Activated T-helper 17 cell treated with anti-CD3 and anti-CD28 coated beads, Interleukin-2, amount 50 U/mL, for 72 hours (primary cell): ENCODE measurements at regions not wholly inside any gene's neighbourhood (a gene's known extent, or its start where the extent isn't known, plus 50 kb on each side); places are given as distances from the start of the nearest gene placed in this dataset.

Source experiments
- ATAC-seq: fragments of 150-1000 bp; cut with Tn5 transposase; replicated peaks from 2 replicates; pipeline ENCODE4 v1.10.0; 2021; ENCODE audit warnings: mild to moderate bottlenecking, moderate library complexity
- H3K27ac Mint-ChIP-seq: one replicate; pipeline ENCODE4 v1.8.0; 2022; ENCODE audit warnings: mixed read lengths
- H3K27me3 Mint-ChIP-seq: one replicate; pipeline ENCODE4 v1.8.0; 2022; ENCODE audit warnings: mixed read lengths
- H3K36me3 Mint-ChIP-seq: one replicate; pipeline ENCODE4 v1.8.0; 2022; ENCODE audit warnings: low read depth, mild to moderate bottlenecking, mixed read lengths
- H3K4me1 Mint-ChIP-seq: one replicate; pipeline ENCODE4 v1.8.0; 2022; ENCODE audit warnings: mixed read lengths
- H3K4me3 Mint-ChIP-seq: one replicate; pipeline ENCODE4 v1.8.0; 2022; ENCODE audit warnings: mild to moderate bottlenecking, mixed read lengths
- H3K9me3 Mint-ChIP-seq: one replicate; pipeline ENCODE4 v1.8.0; 2022; ENCODE audit warnings: mixed read lengths

DNA sequence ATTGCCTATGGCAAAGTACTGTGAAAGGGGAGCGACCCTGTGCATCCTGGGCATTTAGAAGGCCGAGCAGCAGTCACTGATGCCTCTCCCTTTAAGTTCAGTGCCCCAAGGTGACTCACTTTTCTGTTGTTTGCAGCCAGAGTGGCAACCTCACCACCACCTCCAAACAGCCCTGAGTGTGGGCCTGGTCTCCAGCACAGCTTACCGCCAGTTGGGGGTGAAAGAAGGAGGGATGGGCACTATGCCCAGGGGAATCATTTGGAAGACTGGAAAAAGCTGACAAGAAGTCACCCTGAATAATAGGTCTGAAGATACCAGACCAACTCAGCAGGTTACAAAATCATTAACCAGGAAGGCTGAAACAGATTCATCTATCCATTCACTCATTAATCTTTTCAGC, 571.8 kb downstream of the EPHB1 start:
- no peaks in the 10 kb centered on the region for H3K36me3 Mint-ChIP-seq
- no peaks in the 10 kb centered on the region for H3K4me1 Mint-ChIP-seq
- no peak overlapping the region for H3K27ac Mint-ChIP-seq
- H3K27me3 Mint-ChIP-seq: no peaks in the 10 kb centered on the region
- no peak overlapping the region for H3K4me3 Mint-ChIP-seq
- no peaks in the 10 kb centered on the region for H3K9me3 Mint-ChIP-seq
- ATAC-seq: no peak

DNA sequence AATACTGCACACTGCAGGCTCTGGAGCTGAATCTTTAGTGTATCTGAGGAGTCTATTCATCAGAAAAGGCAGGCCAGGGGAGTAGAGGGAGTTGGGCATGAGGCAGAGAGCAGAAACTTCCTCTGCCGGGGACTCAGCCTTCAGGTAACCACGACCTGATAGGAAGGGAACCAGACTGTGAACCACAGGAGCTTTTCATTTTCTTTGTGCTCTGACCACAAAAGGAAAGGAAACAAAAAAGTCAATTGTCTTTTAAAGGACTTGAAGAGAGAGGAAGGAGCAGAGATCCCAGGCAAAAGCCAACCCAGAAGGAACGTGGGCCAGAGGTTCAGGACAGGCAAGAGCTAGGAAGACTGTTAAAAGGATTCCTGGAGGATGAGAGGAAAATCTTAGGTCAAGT, 573.3 kb downstream of the EPHB1 start:
- H3K36me3 Mint-ChIP-seq: no peaks in the 10 kb centered on the region
- no peak for ATAC-seq
- H3K27ac Mint-ChIP-seq: no peak overlapping the region
- H3K9me3 Mint-ChIP-seq: no peaks in the 10 kb centered on the region
- H3K4me3 Mint-ChIP-seq: no peak overlapping the region
- H3K27me3 Mint-ChIP-seq: no peaks in the 10 kb centered on the region
- H3K4me1 Mint-ChIP-seq: no peaks in the 10 kb centered on the region

DNA sequence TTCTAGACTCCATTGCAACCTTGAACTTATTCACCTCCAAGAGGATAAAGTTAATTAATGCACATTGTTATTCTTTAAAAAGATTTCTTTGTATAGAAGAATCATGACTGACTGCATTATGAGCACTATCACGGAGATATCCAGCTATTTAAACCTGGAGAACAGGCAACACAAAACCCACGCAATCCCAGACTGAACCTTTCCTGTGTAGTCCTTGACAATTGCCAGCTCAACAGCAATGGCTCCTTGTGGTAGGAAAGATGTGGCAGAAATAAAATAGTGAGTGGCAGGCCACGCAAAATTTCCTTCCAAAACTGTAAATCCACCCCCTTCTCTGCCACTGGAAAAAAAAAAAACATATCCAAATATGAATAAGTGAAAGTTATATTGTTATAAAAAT, 573.7 kb downstream of the EPHB1 start:
- Mint-ChIP-seq H3K4me3 (no peak overlapping the region), H3K27me3 (no peaks in the 10 kb centered on the region), H3K27ac (no peak overlapping the region), H3K9me3 (no peaks in the 10 kb centered on the region), H3K4me1 (no peaks in the 10 kb centered on the region), H3K36me3 (no peaks in the 10 kb centered on the region)
- ATAC-seq: no peak

DNA sequence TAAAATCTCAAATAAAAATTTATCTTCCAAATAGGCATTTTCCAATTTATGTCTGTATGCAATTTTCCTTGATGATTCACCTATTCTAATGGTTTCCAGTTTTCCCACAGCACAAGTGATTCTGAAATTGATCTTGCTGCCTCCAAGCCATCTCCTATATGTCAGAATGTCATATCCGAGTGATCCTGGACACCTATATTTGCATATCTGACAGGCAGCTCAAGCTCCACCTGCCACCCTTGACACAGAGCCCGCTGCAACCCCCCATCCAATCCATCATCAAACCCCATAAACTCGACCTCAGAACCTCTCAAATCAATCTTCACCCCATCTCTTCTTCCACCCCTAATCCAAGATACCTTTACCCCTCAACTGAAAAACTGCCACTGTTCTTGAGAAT, 579.5 kb downstream of the EPHB1 start:
- H3K27me3 Mint-ChIP-seq: no peaks in the 10 kb centered on the region
- ATAC-seq: no peak
- no peak overlapping the region for H3K27ac Mint-ChIP-seq
- no peaks in the 10 kb centered on the region for H3K36me3 Mint-ChIP-seq
- H3K4me3 Mint-ChIP-seq: no peak overlapping the region
- H3K9me3 Mint-ChIP-seq: peaks cover 2% of the 10 kb centered on the region
- no peaks in the 10 kb centered on the region for H3K4me1 Mint-ChIP-seq

DNA sequence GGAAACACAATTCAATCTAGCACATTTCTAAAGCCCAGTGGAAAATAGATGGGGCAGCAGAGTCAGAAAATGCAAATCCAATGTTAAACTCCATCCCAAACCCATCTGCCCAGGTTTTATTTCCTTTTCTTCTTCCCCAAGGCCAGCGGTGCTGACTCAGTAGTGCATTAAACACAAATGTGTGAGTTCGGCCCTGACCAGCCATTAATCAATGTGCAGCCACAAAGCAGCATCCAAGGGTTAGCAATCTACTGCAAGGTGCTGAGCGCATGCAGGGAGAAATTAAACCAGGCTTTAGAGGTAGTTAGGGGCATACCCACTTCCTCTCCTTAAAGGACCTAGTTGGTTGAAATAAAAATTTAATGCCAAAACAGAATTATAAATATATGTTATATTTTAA, 583.3 kb upstream of the PPP2R3A start:
- no peaks in the 10 kb centered on the region for H3K4me1 Mint-ChIP-seq
- H3K4me3 Mint-ChIP-seq: no peak overlapping the region
- H3K27me3 Mint-ChIP-seq: no peaks in the 10 kb centered on the region
- H3K36me3 Mint-ChIP-seq: no peaks in the 10 kb centered on the region
- no peak overlapping the region for H3K27ac Mint-ChIP-seq
- no peak for ATAC-seq
- H3K9me3 Mint-ChIP-seq: peaks cover 8% of the 10 kb centered on the region

DNA sequence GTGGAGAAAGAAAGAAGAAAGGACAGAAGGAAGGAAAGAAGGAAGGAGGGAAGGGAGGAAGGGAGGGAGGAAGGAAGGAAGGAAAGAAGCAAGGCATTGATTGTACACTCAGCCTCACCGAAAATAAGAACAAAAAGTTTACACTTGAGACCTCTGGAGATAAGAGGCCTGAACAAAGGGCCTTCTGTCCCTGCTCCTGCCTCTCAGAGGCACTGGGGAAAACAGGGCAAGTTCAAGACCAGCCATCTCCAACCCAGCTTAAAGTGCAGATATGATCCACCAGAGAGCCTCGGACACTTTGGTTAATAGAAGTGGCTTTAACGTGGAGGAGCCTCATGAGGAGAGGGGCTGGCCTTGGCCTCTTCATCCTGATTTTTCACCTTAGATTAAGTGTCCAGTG, 582.9 kb upstream of the PPP2R3A start:
- Mint-ChIP-seq H3K4me1 (no peaks in the 10 kb centered on the region), H3K27ac (no peak overlapping the region), H3K4me3 (no peak overlapping the region), H3K27me3 (no peaks in the 10 kb centered on the region), H3K9me3 (peaks cover 8% of the 10 kb centered on the region), H3K36me3 (no peaks in the 10 kb centered on the region)
- no peak for ATAC-seq

DNA sequence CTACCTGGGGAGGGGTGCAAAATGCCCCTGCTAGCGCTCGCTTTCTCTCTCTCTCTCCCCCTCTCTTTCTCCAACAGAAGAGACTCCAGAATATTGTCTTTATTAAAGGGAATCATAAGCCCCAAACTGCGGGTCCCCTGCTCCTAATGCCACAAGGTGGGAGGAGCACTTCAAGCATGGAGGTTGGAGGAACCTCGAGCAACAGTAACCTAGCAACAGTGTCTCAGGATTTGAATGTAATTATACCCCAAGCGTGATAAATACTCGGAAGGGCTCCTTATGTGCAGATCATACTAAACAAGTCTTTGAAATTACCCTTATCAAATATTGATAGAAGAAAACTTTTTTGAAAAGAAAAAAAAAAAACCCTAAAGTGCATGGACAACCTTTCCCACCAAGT, 582.2 kb upstream of the PPP2R3A start:
- H3K27ac Mint-ChIP-seq: no peak overlapping the region
- ATAC-seq: no peak
- no peaks in the 10 kb centered on the region for H3K36me3 Mint-ChIP-seq
- H3K27me3 Mint-ChIP-seq: no peaks in the 10 kb centered on the region
- no peaks in the 10 kb centered on the region for H3K4me1 Mint-ChIP-seq
- H3K9me3 Mint-ChIP-seq: peaks cover 8% of the 10 kb centered on the region
- H3K4me3 Mint-ChIP-seq: no peak overlapping the region

DNA sequence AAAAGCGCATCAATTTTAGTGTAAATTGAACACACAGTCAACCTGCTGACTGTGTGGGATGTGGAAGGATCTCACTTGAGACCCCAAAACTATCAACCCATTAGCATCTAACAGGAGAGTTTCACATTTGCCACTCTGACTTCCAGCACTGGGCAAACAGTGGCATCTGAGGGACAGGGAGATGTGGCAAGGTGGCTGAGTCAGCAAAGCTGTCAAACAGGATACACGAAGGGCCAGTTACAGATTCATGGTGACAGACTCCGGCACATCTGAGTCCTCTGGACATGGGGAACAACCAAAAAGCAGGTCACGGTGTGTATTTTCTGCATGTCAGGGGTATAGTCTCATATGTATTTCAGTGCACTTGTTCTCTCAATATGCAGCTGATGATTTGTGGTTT, 573.4 kb upstream of the PPP2R3A start:
- ATAC-seq: no peak
- no peaks in the 10 kb centered on the region for H3K4me1 Mint-ChIP-seq
- no peak overlapping the region for H3K27ac Mint-ChIP-seq
- H3K9me3 Mint-ChIP-seq: peaks cover 19% of the 10 kb centered on the region
- no peak overlapping the region for H3K4me3 Mint-ChIP-seq
- H3K27me3 Mint-ChIP-seq: no peaks in the 10 kb centered on the region
- no peaks in the 10 kb centered on the region for H3K36me3 Mint-ChIP-seq

DNA sequence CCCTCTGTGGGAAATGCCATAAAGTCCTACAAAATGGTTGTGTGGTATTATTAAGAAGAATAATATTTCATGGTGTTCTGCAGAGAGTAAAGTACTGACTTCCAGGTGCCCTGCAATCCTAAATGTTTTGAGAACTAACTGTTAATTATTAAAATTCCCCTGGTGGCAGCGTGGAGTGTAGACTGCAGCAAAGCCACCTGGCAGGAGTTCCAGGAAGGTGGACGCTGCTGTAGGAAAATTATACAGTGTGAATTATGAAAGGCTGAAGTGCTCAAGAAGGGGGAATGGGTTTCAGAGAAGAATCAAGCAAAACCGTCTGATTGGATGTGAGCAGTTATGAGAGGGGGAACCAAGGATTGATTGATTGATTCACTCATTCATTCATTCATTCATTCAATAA, 572.4 kb upstream of the PPP2R3A start:
- peaks cover 19% of the 10 kb centered on the region for H3K9me3 Mint-ChIP-seq
- H3K36me3 Mint-ChIP-seq: no peaks in the 10 kb centered on the region
- H3K27me3 Mint-ChIP-seq: no peaks in the 10 kb centered on the region
- no peak overlapping the region for H3K27ac Mint-ChIP-seq
- no peak for ATAC-seq
- H3K4me3 Mint-ChIP-seq: no peak overlapping the region
- no peaks in the 10 kb centered on the region for H3K4me1 Mint-ChIP-seq

DNA sequence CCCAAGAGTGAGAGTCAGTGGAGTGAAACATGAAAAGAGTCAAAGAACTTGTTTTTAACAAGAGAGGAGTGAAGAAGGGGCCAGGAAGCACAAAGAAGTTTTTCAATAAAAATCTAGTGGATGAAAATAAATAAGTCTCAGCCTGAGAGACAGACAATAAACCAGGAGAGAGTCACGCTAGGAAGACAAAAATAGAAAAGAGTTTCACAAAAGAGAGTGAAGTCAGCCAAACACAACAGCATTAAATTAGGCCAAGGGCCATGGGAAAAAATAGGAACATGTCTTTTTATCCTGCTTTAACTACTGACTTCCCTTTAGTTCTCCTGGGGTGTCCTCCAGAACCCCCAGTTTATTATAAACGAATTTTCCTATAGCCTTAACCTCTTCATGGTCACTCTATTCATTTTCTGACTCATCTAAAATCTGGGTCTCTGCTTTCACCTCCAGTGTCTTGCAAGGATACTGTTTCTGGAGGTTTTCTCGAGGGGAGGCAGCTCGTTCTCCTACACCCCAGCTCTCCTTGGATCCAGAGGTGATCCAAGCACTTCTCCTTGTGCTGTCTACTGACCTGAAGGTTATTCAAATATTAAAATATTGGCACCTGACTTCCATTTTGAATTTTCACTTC, 571.5 kb upstream of the PPP2R3A start:
- Mint-ChIP-seq H3K27me3 (no peaks in the 10 kb centered on the region), H3K4me1 (no peaks in the 10 kb centered on the region), H3K9me3 (peaks cover 14% of the 10 kb centered on the region), H3K4me3 (no peak overlapping the region), H3K36me3 (no peaks in the 10 kb centered on the region), H3K27ac (no peak overlapping the region)
- ATAC-seq: no peak

DNA sequence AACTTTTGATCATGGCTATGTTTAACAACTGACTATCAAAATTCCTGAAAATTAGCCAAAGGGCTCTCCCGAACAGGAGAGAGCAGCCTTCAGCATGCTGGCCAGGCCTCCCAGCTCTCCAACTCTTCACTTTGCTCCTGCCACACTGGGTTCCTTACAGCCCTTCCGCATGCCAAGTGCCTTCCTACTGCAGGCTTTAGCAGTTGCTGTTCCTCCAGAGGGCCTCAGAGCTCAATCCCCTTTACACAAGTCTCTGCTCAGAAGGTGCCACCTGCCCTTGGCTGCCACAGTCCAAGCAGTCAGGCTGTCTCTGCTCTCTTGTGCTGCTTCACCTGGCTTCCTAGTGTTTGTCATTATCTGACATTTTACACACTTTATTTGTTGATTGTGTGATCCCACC, 553.1 kb upstream of the PPP2R3A start:
- no peaks in the 10 kb centered on the region for H3K4me1 Mint-ChIP-seq

DNA sequence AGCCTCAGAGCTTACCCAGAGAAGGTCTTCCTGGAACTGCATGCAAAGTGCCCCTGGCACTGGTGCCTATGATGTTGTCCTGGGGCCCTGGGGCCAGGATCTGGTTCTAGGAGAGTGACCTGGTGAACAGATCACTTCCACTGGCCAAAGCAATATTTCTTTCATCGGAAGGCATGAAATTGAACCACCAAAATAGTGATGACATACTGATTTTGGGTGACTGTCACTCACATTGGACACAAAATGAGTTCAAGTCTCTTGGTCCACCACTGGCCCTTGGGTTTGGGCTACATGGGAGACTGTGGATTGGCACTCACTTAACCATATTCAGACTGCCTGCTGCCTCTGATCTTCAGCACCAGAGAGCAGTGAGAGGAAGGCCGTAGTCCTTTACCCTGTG, 549.3 kb upstream of the PPP2R3A start:
- no peak for ATAC-seq
- no peaks in the 10 kb centered on the region for H3K9me3 Mint-ChIP-seq
- H3K4me1 Mint-ChIP-seq: no peaks in the 10 kb centered on the region
- H3K27ac Mint-ChIP-seq: no peak overlapping the region
- H3K4me3 Mint-ChIP-seq: no peak overlapping the region
- H3K27me3 Mint-ChIP-seq: no peaks in the 10 kb centered on the region
- H3K36me3 Mint-ChIP-seq: no peaks in the 10 kb centered on the region

More for the DNA sequence above, 553.1 kb upstream of the PPP2R3A start:
- Mint-ChIP-seq H3K27me3 (no peaks in the 10 kb centered on the region), H3K27ac (no peak overlapping the region), H3K4me3 (no peak overlapping the region), H3K36me3 (no peaks in the 10 kb centered on the region), H3K9me3 (no peaks in the 10 kb centered on the region)
- ATAC-seq: no peak

DNA sequence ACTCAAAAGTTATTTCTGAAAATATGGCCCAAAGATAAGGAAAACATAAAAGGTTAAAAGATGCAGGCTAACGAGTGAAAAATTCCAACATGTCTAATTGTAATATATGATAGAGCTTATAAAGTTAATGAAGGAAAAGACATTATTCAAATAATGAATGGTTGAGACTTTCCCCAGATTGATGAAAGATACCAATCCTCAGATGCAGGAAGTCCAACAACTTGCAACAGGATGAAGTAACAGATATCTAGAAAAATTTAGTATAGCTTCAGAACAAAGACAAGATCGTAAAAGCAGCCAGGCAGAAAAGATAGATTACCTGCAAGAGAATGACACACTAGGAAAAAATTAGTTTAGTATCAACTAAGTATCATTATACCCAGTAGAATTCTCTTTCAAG, 546.4 kb upstream of the PPP2R3A start:
- Mint-ChIP-seq H3K4me3 (no peak overlapping the region), H3K36me3 (no peaks in the 10 kb centered on the region), H3K27ac (no peak overlapping the region), H3K4me1 (no peaks in the 10 kb centered on the region), H3K27me3 (no peaks in the 10 kb centered on the region), H3K9me3 (no peaks in the 10 kb centered on the region)
- no peak for ATAC-seq

DNA sequence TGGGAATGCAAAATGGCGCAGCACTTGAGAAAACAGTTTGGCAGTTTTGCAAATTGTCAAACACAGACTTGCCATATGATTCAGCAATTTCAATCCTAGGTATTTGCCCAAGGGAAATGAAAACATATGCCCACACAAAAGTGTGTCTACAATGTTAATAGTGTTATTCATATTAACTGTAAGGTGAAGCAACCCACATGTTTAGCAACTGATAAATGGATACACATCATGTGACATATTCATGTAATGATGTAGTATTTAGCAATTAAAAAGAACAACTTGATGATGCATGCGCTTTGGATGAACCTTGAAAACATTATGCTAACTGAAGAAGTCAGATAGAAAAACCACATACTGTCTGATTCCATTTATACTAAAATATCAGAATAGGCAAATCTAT, 539.0 kb upstream of the PPP2R3A start:
- H3K9me3 Mint-ChIP-seq: no peaks in the 10 kb centered on the region
- no peak for ATAC-seq

DNA sequence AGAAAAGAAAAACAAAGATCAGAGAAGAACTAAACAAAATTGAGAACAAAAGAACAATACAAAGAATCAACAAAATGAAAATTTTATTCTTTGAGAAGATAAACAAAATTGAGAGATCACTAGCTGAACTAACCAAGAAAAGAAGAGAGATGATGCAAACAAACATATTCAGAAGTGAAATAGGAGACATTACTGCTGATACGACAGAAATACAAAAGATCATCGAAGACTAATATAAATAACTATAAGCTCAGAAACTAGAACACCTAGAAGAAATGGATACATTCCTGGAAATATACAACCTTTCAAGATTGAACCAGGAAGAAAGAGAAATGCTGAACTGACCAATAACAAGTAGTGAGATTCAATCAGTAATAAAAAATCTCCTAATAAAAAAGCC, 533.1 kb upstream of the PPP2R3A start:
- no peaks in the 10 kb centered on the region for H3K36me3 Mint-ChIP-seq
- ATAC-seq: no peak
- H3K27ac Mint-ChIP-seq: no peak overlapping the region
- no peaks in the 10 kb centered on the region for H3K27me3 Mint-ChIP-seq
- no peaks in the 10 kb centered on the region for H3K4me1 Mint-ChIP-seq
- no peak overlapping the region for H3K4me3 Mint-ChIP-seq
- H3K9me3 Mint-ChIP-seq: peaks cover 4% of the 10 kb centered on the region

More for the DNA sequence above, 539.0 kb upstream of the PPP2R3A start:
- H3K27ac Mint-ChIP-seq: no peak overlapping the region
- H3K27me3 Mint-ChIP-seq: no peaks in the 10 kb centered on the region
- H3K36me3 Mint-ChIP-seq: no peaks in the 10 kb centered on the region
- H3K4me1 Mint-ChIP-seq: no peaks in the 10 kb centered on the region
- H3K4me3 Mint-ChIP-seq: no peak overlapping the region
